GM21737 (cell line): ENCODE measurements at regions not wholly inside any gene's neighbourhood (a gene's known extent, or its start where the extent isn't known, plus 50 kb on each side); places are given as distances from the start of the nearest gene placed in this dataset.

Experiments
- ATAC-seq: cut with Tn5 transposase; IDR thresholded peaks from one replicate; pipeline ENCODE4 v1.9.1; 2021; ENCODE audit warnings: mild to moderate bottlenecking, moderate library complexity; ENCODE audit not compliant: unreplicated experiment

GRCh38 chr6:144646093-144647056 is 361.2 kb downstream of the UTRN start:
- no peak for ATAC-seq

GRCh38 chr6:144647406-144647964 is 362.4 kb downstream of the UTRN start:
- ATAC-seq, result no peak

- no peak for ATAC-seq
Observed at GRCh38 chr6:144647971-144648651, 363.0 kb downstream of the UTRN start.

- no peak for ATAC-seq
Observed at GRCh38 chr6:144649085-144649484, 363.9 kb downstream of the UTRN start.

- no peak for ATAC-seq
Observed at GRCh38 chr6:144651234-144651633, 366.1 kb downstream of the UTRN start.

GRCh38 chr6:144652292-144652891 is 367.3 kb downstream of the UTRN start:
- ATAC-seq, result no peak

- peak; percentile 89 for ATAC-seq
Observed at GRCh38 chr6:144653885-144654505, 368.9 kb downstream of the UTRN start.

- ATAC-seq, result peak; percentile 7
Observed at GRCh38 chr6:144654506-144654905, 369.4 kb downstream of the UTRN start.

- no peak for ATAC-seq
Observed at GRCh38 chr6:144655376-144655775, 370.2 kb downstream of the UTRN start.

- ATAC-seq, result no peak
Observed at GRCh38 chr6:144657691-144658090, 372.6 kb downstream of the UTRN start.

- peak; percentile 65 for ATAC-seq
Observed at GRCh38 chr6:144659202-144660182, 374.4 kb downstream of the UTRN start.

- no peak for ATAC-seq
Observed at GRCh38 chr6:144660561-144661115, 375.5 kb downstream of the UTRN start.

GRCh38 chr6:144661116-144661806 is 376.1 kb downstream of the UTRN start:
- no peak for ATAC-seq

- ATAC-seq, result no peak
Observed at GRCh38 chr6:144662812-144663365, 377.8 kb downstream of the UTRN start.

GRCh38 chr6:144664281-144664680 is 379.1 kb downstream of the UTRN start:
- no peak for ATAC-seq

GRCh38 chr6:144664947-144665346 is 379.8 kb downstream of the UTRN start:
- no peak for ATAC-seq

- ATAC-seq, result no peak
Observed at GRCh38 chr6:144665932-144666450, 380.9 kb downstream of the UTRN start.

GRCh38 chr6:144666781-144667180 is 381.6 kb downstream of the UTRN start:
- no peak for ATAC-seq
